DND-41 (cell line): ENCODE measurements at regions not wholly inside any gene's neighbourhood (a gene's known extent, or its start where the extent isn't known, plus 50 kb on each side); places are given as distances from the start of the nearest gene placed in this dataset.

ENCODE experiments used
- ATAC-seq: fragments of 200-7000 bp; cut with Tn5 transposase; 3 replicates; pipeline ENCODE4 v1.9.1; 2021; ENCODE audit warnings: low read depth; ENCODE audit not compliant: insufficient read depth
- DNase-seq: peaks from one replicate; pipeline ENCODE4 v3.0.0-alpha.2; 2020
- H2AFZ ChIP-seq: 2 replicates; pipeline ENCODE4 v1.6.0; 2012; ENCODE audit warnings: low read depth, low read length
- H3K27ac ChIP-seq: 2 replicates; pipeline ENCODE4 v1.5.1; 2012; ENCODE audit warnings: low read length, inconsistent platforms
- H3K27me3 ChIP-seq: fragments of 200-600 bp; sonication (generic); 2 replicates; pipeline ENCODE4 v1.6.0; 2012; ENCODE audit warnings: low read length, mild to moderate bottlenecking, inconsistent platforms; ENCODE audit not compliant: insufficient read depth, poor library complexity
- H3K36me3 ChIP-seq: 2 replicates; pipeline ENCODE4 v1.5.1; 2012; ENCODE audit warnings: low read length, inconsistent platforms; ENCODE audit not compliant: insufficient read depth
- H3K4me1 ChIP-seq: 2 replicates; pipeline ENCODE4 v1.5.1; 2012; ENCODE audit warnings: mild to moderate bottlenecking, low read length; ENCODE audit not compliant: insufficient read depth
- H3K4me2 ChIP-seq: 2 replicates; pipeline ENCODE4 v1.6.0; 2012; ENCODE audit warnings: mild to moderate bottlenecking, moderate library complexity, low read length, inconsistent platforms; ENCODE audit not compliant: insufficient read depth
- H3K4me3 ChIP-seq, 2 experiments: fragments of 200-600 bp in 1 of 2; shearing (Covaris generic) in 1 of 2; 2 replicates each; pipeline ENCODE4 v1.5.1; 2012 to 2016; ENCODE audit warnings: inconsistent platforms in 2 of 2, low read length in 2 of 2, mild to moderate bottlenecking in 2 of 2, low read depth in 1 of 2, moderate library complexity in 1 of 2
- H3K79me2 ChIP-seq: 2 replicates; pipeline ENCODE4 v1.6.0; 2012; ENCODE audit warnings: low read length, inconsistent platforms; ENCODE audit not compliant: insufficient read depth
- H3K9ac ChIP-seq: 2 replicates; pipeline ENCODE4 v1.6.0; 2012; ENCODE audit warnings: low read depth, mild to moderate bottlenecking, inconsistent platforms, low read length, moderate library complexity
- H3K9me3 ChIP-seq: 2 replicates; pipeline ENCODE4 v1.5.1; 2012; ENCODE audit warnings: low read length, moderate library complexity, mild to moderate bottlenecking, inconsistent platforms; ENCODE audit not compliant: insufficient read depth, severe bottlenecking
- H4K20me1 ChIP-seq: 2 replicates; pipeline ENCODE4 v1.6.0; 2012; ENCODE audit warnings: low read length; ENCODE audit not compliant: insufficient read depth
- EZH2 ChIP-seq: IDR thresholded peaks from 3 replicates; pipeline ENCODE4 v1.6.1; 2012; ENCODE audit warnings: borderline replicate concordance, low read depth, mild to moderate bottlenecking, moderate library complexity, low read length, inconsistent platforms; ENCODE audit not compliant: severe bottlenecking
- TF ChIP-seq, protein P1 (sequence below): IDR thresholded peaks from 2 replicates; pipeline ENCODE4 v1.5.1; 2012; ENCODE audit warnings: borderline replicate concordance, low read length, moderate library complexity, mild to moderate bottlenecking; ENCODE audit not compliant: poor library complexity, severe bottlenecking; ENCODE audit errors: extremely low read depth

DNA sequence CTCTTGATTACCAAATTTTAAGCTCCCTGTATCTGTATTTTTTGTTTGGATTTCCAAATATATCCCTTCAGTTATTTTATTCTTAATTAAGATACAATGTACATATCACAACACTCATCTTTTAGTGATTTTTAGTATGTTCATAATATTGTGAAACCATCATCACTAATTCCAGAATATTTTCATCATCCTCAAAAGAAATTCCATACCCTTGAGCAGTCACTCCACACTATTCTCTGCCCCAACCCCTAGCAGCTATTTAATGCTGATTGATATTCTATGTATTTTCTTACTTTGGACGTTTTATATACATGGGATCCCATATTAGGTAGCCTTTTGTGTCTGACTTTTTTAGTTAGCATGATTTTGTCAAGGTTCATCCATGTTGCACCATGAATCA, 127.4 kb upstream of the SLC8A1 start:
- Histone ChIP-seq H3K79me2 (no peaks in the 10 kb centered on the region), H3K27me3 (no peaks in the 10 kb centered on the region), H3K4me1 (no peaks in the 10 kb centered on the region), H3K36me3 (no peaks in the 10 kb centered on the region), H3K4me3 (no peak overlapping the region), H3K9me3 (peaks cover 3% of the 10 kb centered on the region), H3K9ac (no peak overlapping the region), H2AFZ (no peak overlapping the region), H3K4me2 (no peak overlapping the region), H4K20me1 (no peaks in the 10 kb centered on the region), H3K27ac (no peak overlapping the region)
- DNase-seq (no peak), ATAC-seq (no peak)
- TF ChIP-seq, protein P1, sequence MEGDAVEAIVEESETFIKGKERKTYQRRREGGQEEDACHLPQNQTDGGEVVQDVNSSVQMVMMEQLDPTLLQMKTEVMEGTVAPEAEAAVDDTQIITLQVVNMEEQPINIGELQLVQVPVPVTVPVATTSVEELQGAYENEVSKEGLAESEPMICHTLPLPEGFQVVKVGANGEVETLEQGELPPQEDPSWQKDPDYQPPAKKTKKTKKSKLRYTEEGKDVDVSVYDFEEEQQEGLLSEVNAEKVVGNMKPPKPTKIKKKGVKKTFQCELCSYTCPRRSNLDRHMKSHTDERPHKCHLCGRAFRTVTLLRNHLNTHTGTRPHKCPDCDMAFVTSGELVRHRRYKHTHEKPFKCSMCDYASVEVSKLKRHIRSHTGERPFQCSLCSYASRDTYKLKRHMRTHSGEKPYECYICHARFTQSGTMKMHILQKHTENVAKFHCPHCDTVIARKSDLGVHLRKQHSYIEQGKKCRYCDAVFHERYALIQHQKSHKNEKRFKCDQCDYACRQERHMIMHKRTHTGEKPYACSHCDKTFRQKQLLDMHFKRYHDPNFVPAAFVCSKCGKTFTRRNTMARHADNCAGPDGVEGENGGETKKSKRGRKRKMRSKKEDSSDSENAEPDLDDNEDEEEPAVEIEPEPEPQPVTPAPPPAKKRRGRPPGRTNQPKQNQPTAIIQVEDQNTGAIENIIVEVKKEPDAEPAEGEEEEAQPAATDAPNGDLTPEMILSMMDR, result no peak
- TF ChIP-seq EZH2, result no peak

DNA sequence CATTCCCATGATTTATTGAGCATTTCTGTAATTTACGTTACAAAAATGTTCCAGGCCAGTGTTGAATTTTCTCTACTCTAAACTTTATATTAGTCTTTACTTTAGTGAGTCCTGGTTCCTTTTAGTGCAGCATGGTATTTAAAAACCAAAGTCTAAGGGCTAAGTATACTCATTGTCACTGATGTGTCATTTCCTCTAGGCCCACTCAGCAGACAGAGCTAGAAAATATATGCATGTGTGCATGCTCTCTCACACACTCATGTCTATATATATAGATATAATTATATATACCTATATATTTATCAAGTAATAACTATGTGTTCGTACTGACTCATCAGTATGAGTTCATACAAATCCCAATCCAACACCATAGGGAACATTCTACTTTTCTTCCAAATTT, 132.5 kb upstream of the SLC8A1 start:
- Histone ChIP-seq H3K36me3 (no peaks in the 10 kb centered on the region), H3K4me3 (no peak overlapping the region), H3K27ac (no peak overlapping the region), H3K4me2 (no peak overlapping the region), H4K20me1 (no peaks in the 10 kb centered on the region), H3K9me3 (no peaks in the 10 kb centered on the region), H3K9ac (no peak overlapping the region), H2AFZ (no peak overlapping the region), H3K4me1 (no peaks in the 10 kb centered on the region), H3K79me2 (no peaks in the 10 kb centered on the region), H3K27me3 (no peaks in the 10 kb centered on the region)
- ATAC-seq, result no peak
- TF ChIP-seq, protein P1, result no peak
- TF ChIP-seq EZH2, result no peak
- DNase-seq, result no peak

DNA sequence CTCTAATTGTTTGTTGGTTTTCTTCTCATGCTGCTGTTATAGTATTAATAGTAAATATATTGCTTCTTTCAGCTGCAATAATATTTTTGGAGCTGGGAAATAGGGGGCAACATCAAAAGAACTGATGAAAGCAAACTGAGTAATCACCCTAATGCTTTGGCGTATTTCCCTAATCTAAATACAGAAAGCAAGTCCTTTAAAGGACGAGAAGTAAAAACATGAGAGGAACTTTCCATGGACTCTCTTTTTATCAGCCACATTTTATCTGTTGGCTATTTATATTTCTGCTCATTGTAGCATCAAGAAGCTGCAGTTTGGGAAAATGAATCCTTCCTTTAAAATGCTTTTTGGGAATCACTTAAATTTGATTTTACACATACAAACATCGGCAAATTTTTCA, 139.9 kb upstream of the SLC8A1 start:
- no peak for TF ChIP-seq EZH2
- TF ChIP-seq, protein P1, result no peak
- Histone ChIP-seq H3K4me2 (no peak overlapping the region), H3K79me2 (no peaks in the 10 kb centered on the region), H3K4me3 (no peak overlapping the region), H3K4me1 (no peaks in the 10 kb centered on the region), H2AFZ (no peak overlapping the region), H3K9me3 (no peaks in the 10 kb centered on the region), H3K27ac (no peak overlapping the region), H3K9ac (no peak overlapping the region), H4K20me1 (no peaks in the 10 kb centered on the region), H3K36me3 (no peaks in the 10 kb centered on the region), H3K27me3 (no peaks in the 10 kb centered on the region)
- DNase-seq, result no peak
- no peak for ATAC-seq

DNA sequence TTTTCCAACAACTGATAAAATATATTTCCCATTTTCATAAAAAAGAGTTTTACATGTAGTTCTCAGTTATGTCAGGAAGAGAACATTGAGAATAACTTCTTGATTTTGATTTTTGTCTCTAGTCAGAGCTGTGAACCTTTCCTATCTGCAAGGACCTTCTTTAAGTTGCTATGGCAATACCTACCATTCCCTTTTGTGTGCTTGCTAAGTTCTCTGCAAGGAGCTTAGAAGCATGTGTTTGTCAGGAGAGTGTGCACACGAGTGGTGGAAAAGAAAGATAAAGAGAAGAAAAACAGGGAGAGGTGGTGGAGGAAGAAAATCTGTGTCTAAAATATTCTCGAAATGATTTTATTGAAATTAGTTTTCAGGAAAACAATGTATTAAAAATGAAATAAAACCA, 140.3 kb upstream of the SLC8A1 start:
- Histone ChIP-seq H3K36me3 (no peaks in the 10 kb centered on the region), H4K20me1 (no peaks in the 10 kb centered on the region), H3K9ac (no peak overlapping the region), H3K4me2 (no peak overlapping the region), H3K4me3 (no peak overlapping the region), H3K27me3 (no peaks in the 10 kb centered on the region), H3K27ac (no peak overlapping the region), H3K79me2 (no peaks in the 10 kb centered on the region), H3K9me3 (no peaks in the 10 kb centered on the region), H2AFZ (no peak overlapping the region), H3K4me1 (no peaks in the 10 kb centered on the region)
- ATAC-seq, result no peak
- no peak for DNase-seq
- no peak for TF ChIP-seq EZH2
- TF ChIP-seq, protein P1, result no peak
